Caco-2 (cell line): ENCODE measurements at regions not wholly inside any gene's neighbourhood (a gene's known extent, or its start where the extent isn't known, plus 50 kb on each side); places are given as distances from the start of the nearest gene placed in this dataset.

Experiments used
- BruUV-seq: library from RNA; stranded (reverse); fragments of 400-500 nt; replicated peaks from 2 replicates; lab custom pipeline; 2021; lab: Mats Ljungman, UMichigan
- CTCF ChIA-PET: fragments of 300-600 bp; sonication (Branson Sonifier 250); formaldehyde crosslinking; loops from one replicate; lab custom pipeline; 2022; ENCODE audit warnings: antibody characterized with exemption; lab: Charles Lee
- POLR2A ChIA-PET: fragments of 300-600 bp; sonication (Branson Sonifier 250); formaldehyde crosslinking; loops from one replicate; lab custom pipeline; 2022; ENCODE audit warnings: antibody characterized with exemption; lab: Charles Lee
- DNase-seq, 2 experiments: peaks; one replicate each; pipeline versions ENCODE4 v3.0.0 to v3.0.0-alpha.2; 2020 to 2022
- H3K27me3 ChIP-seq: replicated peaks from 2 replicates; pipeline ENCODE4 v1.6.0; 2011; ENCODE audit warnings: low read length; ENCODE audit not compliant: control insufficient read depth, insufficient read depth
- H3K36me3 ChIP-seq: 2 replicates; pipeline ENCODE4 v1.5.1; 2011; ENCODE audit warnings: low read length; ENCODE audit not compliant: control insufficient read depth, insufficient read depth
- H3K4me1 ChIP-seq: fragments of 250-450 bp; sonication (Bioruptor Pico); 2 replicates; pipeline ENCODE4 v1.5.1; 2020; ENCODE audit warnings: mild to moderate bottlenecking
- H3K4me3 ChIP-seq: 2 replicates; pipeline ENCODE4 v1.5.1; 2011; ENCODE audit warnings: low read depth, mild to moderate bottlenecking, control low read depth, low read length
- H3K9me3 ChIP-seq: fragments of 250-450 bp; sonication (Bioruptor Pico); 2 replicates; pipeline ENCODE4 v1.5.1; 2020; ENCODE audit warnings: mild to moderate bottlenecking, moderate library complexity
- H3K27ac Mint-ChIP-seq: one replicate; pipeline ENCODE4 v1.8.0; 2022; ENCODE audit warnings: mixed read lengths; ENCODE audit not compliant: unreplicated experiment
- H3K27me3 Mint-ChIP-seq: one replicate; pipeline ENCODE4 v1.8.0; 2022; ENCODE audit warnings: mixed read lengths; ENCODE audit not compliant: insufficient read depth, unreplicated experiment
- H3K36me3 Mint-ChIP-seq: one replicate; pipeline ENCODE4 v1.8.0; 2022; ENCODE audit warnings: mild to moderate bottlenecking, mixed read lengths; ENCODE audit not compliant: insufficient read depth, unreplicated experiment
- H3K4me1 Mint-ChIP-seq: one replicate; pipeline ENCODE4 v1.8.0; 2022; ENCODE audit warnings: low read depth, mixed read lengths; ENCODE audit not compliant: unreplicated experiment
- H3K4me3 Mint-ChIP-seq: one replicate; pipeline ENCODE4 v1.8.0; 2022; ENCODE audit warnings: mild to moderate bottlenecking, moderate library complexity, mixed read lengths; ENCODE audit not compliant: unreplicated experiment
- H3K9me3 Mint-ChIP-seq: one replicate; pipeline ENCODE4 v1.8.0; 2022; ENCODE audit warnings: mixed read lengths; ENCODE audit not compliant: unreplicated experiment
- CTCF ChIP-seq, 2 experiments: fragments of 200-600 bp in 1 of 2; IDR thresholded peaks; 1 replicate in 1 of 2; 2 replicates in 1 of 2; pipeline versions ENCODE4 v1.5.1 to v1.8.0; 2011 to 2022; ENCODE audit warnings: antibody characterized with exemption in 1 of 2, control low read depth in 1 of 2, inconsistent platforms in 1 of 2, low read depth in 1 of 2, low read length in 1 of 2, mild to moderate bottlenecking in 1 of 2, moderate library complexity in 1 of 2; ENCODE audit not compliant: insufficient read depth in 1 of 2, severe bottlenecking in 1 of 2, unreplicated experiment in 1 of 2
- intact Hi-C: fragments of 100-400 bp; cut with micrococcal nuclease; formaldehyde crosslinking; loops from one replicate; pipeline ENCODE4 v1.10.0; 2022; ENCODE audit not compliant: unreplicated experiment

GRCh38 chrX:95835223-95835622, 849.4 kb upstream of the DIAPH2 start:
- Mint-ChIP-seq H3K27me3 (no peaks in the 10 kb centered on the region), H3K9me3 (no peaks in the 10 kb centered on the region), H3K4me1 (no peaks in the 10 kb centered on the region), H3K4me3 (no peak overlapping the region), H3K27ac (no peak overlapping the region), H3K36me3 (no peaks in the 10 kb centered on the region)
- intact Hi-C loops, result no loop called here
- Histone ChIP-seq H3K9me3 (no peaks in the 10 kb centered on the region), H3K4me3 (no peak overlapping the region), H3K27me3 (no peaks in the 10 kb centered on the region), H3K36me3 (no peaks in the 10 kb centered on the region), H3K4me1 (no peaks in the 10 kb centered on the region)
- no peak for TF ChIP-seq CTCF (IDR thresholded peaks at IDR 0.05; ENCODE audit: insufficient read depth in 1 of 2, low read depth in 1 of 2, low read length in 1 of 2, severe bottlenecking in 1 of 2, unreplicated experiment in 1 of 2)
- ChIA-PET CTCF (no interaction called here), POLR2A (no interaction called here)
- no peak for DNase-seq
- BruUV-seq, result no TSS peak

- no peaks in the 10 kb centered on the region for H3K4me1 ChIP-seq
These were observed 848.1 kb upstream of the DIAPH2 start for GRCh38 chrX:95836517-95836916.

GRCh38 chrX:95841863-95842262, 842.8 kb upstream of the DIAPH2 start:
- H3K27me3 ChIP-seq, result no peaks in the 10 kb centered on the region
- H3K4me1 ChIP-seq, result no peaks in the 10 kb centered on the region
- ChIA-PET CTCF (no interaction called here), POLR2A (no interaction called here)
- no peak overlapping the region for H3K4me3 ChIP-seq
- intact Hi-C loops, result no loop called here
- H3K9me3 ChIP-seq, result no peaks in the 10 kb centered on the region
- BruUV-seq, result no TSS peak
- H3K36me3 ChIP-seq, result no peaks in the 10 kb centered on the region
- H3K27me3 Mint-ChIP-seq, result no peaks in the 10 kb centered on the region
- no peak overlapping the region for H3K27ac Mint-ChIP-seq
- H3K4me1 Mint-ChIP-seq, result no peaks in the 10 kb centered on the region
- no peaks in the 10 kb centered on the region for H3K36me3 Mint-ChIP-seq
- TF ChIP-seq CTCF (IDR thresholded peaks at IDR 0.05; ENCODE audit: insufficient read depth in 1 of 2, low read depth in 1 of 2, low read length in 1 of 2, severe bottlenecking in 1 of 2, unreplicated experiment in 1 of 2), result no peak
- no peaks in the 10 kb centered on the region for H3K9me3 Mint-ChIP-seq
- no peak for DNase-seq
- no peak overlapping the region for H3K4me3 Mint-ChIP-seq

More at GRCh38 chrX:95836517-95836916, 848.1 kb upstream of the DIAPH2 start:
- TF ChIP-seq CTCF (IDR thresholded peaks at IDR 0.05; ENCODE audit: insufficient read depth in 1 of 2, low read depth in 1 of 2, low read length in 1 of 2, severe bottlenecking in 1 of 2, unreplicated experiment in 1 of 2), result no peak
- no TSS peak for BruUV-seq
- Histone ChIP-seq H3K27me3 (no peaks in the 10 kb centered on the region), H3K9me3 (no peaks in the 10 kb centered on the region), H3K4me3 (no peak overlapping the region), H3K36me3 (no peaks in the 10 kb centered on the region)
- no peaks in the 10 kb centered on the region for H3K9me3 Mint-ChIP-seq
- intact Hi-C loops, result no loop called here
- POLR2A ChIA-PET, result no interaction called here
- no peak overlapping the region for H3K27ac Mint-ChIP-seq
- CTCF ChIA-PET, result no interaction called here
- no peaks in the 10 kb centered on the region for H3K27me3 Mint-ChIP-seq
- no peaks in the 10 kb centered on the region for H3K36me3 Mint-ChIP-seq
- DNase-seq, result no peak
- no peaks in the 10 kb centered on the region for H3K4me1 Mint-ChIP-seq
- H3K4me3 Mint-ChIP-seq, result no peak overlapping the region
